Ecto neural progenitor cell (in vitro differentiated cells): ENCODE measurements at regions not wholly inside any gene's neighbourhood (a gene's known extent, or its start where the extent isn't known, plus 50 kb on each side); places are given as distances from the start of the nearest gene placed in this dataset.

Source experiments
- DNase-seq: peaks from one replicate; pipeline ENCODE4 v3.0.0-alpha.2; 2018; ENCODE audit warnings: low spot score

- DNase-seq, result no peak
Measured at GRCh38 chr5:129821477-129822131, 73.7 kb downstream of the MINAR2 start.

GRCh38 chr5:129830288-129830687, 74.0 kb upstream of the CHSY3 start:
- no peak for DNase-seq

- no peak for DNase-seq
Measured at GRCh38 chr5:129836321-129836720, 67.9 kb upstream of the CHSY3 start.

- DNase-seq, result no peak
Measured at GRCh38 chr5:129844764-129845163, 59.5 kb upstream of the CHSY3 start.

GRCh38 chr5:129852747-129853352, 51.4 kb upstream of the CHSY3 start:
- DNase-seq, result peak; percentile 89

- DNase-seq, result no peak
Measured at GRCh38 chr5:129853588-129853987, 50.7 kb upstream of the CHSY3 start.
